ENCODE measurements at regions not wholly inside any gene's neighbourhood (a gene's known extent, or its start where the extent isn't known, plus 50 kb on each side); places are given as distances from the start of the nearest gene placed in this dataset.
"Not testable (repeated sequence)": the region's sequence is repeated elsewhere in the genome, so short reads cannot be mapped to it uniquely, and the experiment has no call there.

GRCh38 chr22:10773341-10773740 is 4754.7 kb upstream of the OR11H1 start:
- POLR2A ChIA-PET; DNase-seq; intact Hi-C loops (cut with DNase I, micrococcal nuclease); H3K27me3 Mint-ChIP-seq; H3K36me3 Mint-ChIP-seq (ENCODE audit: low read depth); ATAC-seq; CTCF ChIA-PET; H3K27ac Mint-ChIP-seq; H3K4me1 Mint-ChIP-seq; H3K4me3 Mint-ChIP-seq: not testable (repeated sequence)
- H3K9me3 Mint-ChIP-seq (ENCODE audit: low read depth), result peaks cover 31% of the 10 kb centered on the region

- CTCF ChIA-PET; H3K27ac Mint-ChIP-seq; DNase-seq; H3K27me3 Mint-ChIP-seq; intact Hi-C loops (cut with DNase I, micrococcal nuclease); H3K4me1 Mint-ChIP-seq; H3K36me3 Mint-ChIP-seq (ENCODE audit: low read depth); POLR2A ChIA-PET; H3K4me3 Mint-ChIP-seq; ATAC-seq: not testable (repeated sequence)
- peaks cover 39% of the 10 kb centered on the region for H3K9me3 Mint-ChIP-seq (ENCODE audit: low read depth)
These were observed 4752.2 kb upstream of the OR11H1 start for GRCh38 chr22:10775601-10776357.

- ATAC-seq, result not testable (repeated sequence)
These were observed 4751.6 kb upstream of the OR11H1 start for GRCh38 chr22:10776358-10776729.

GRCh38 chr22:10777733-10778132 is 4750.3 kb upstream of the OR11H1 start:
- ATAC-seq; POLR2A ChIA-PET; H3K4me1 Mint-ChIP-seq; CTCF ChIA-PET; H3K27ac Mint-ChIP-seq; intact Hi-C loops (cut with DNase I, micrococcal nuclease); DNase-seq; H3K27me3 Mint-ChIP-seq; H3K36me3 Mint-ChIP-seq (ENCODE audit: low read depth); H3K4me3 Mint-ChIP-seq: not testable (repeated sequence)
- peaks cover 46% of the 10 kb centered on the region for H3K9me3 Mint-ChIP-seq (ENCODE audit: low read depth)

More at GRCh38 chr22:10776358-10776729, 4751.6 kb upstream of the OR11H1 start:
- DNase-seq; intact Hi-C loops (cut with DNase I, micrococcal nuclease); H3K36me3 Mint-ChIP-seq (ENCODE audit: low read depth); H3K4me3 Mint-ChIP-seq; H3K27ac Mint-ChIP-seq; POLR2A ChIA-PET; CTCF ChIA-PET; H3K27me3 Mint-ChIP-seq; H3K4me1 Mint-ChIP-seq: not testable (repeated sequence)
- peaks cover 39% of the 10 kb centered on the region for H3K9me3 Mint-ChIP-seq (ENCODE audit: low read depth)

- H3K9me3 Mint-ChIP-seq (ENCODE audit: low read depth), result peaks cover 44% of the 10 kb centered on the region
These were observed 4749.6 kb upstream of the OR11H1 start for GRCh38 chr22:10778296-10778814.

GRCh38 chr22:10779200-10779599 is 4748.8 kb upstream of the OR11H1 start:
- H3K4me1 Mint-ChIP-seq; H3K27me3 Mint-ChIP-seq; POLR2A ChIA-PET; intact Hi-C loops (cut with DNase I, micrococcal nuclease); CTCF ChIA-PET; DNase-seq; H3K36me3 Mint-ChIP-seq (ENCODE audit: low read depth); ATAC-seq; H3K27ac Mint-ChIP-seq; H3K4me3 Mint-ChIP-seq: not testable (repeated sequence)
- peaks cover 46% of the 10 kb centered on the region for H3K9me3 Mint-ChIP-seq (ENCODE audit: low read depth)

More at GRCh38 chr22:10778296-10778814, 4749.6 kb upstream of the OR11H1 start:
- no peak overlapping the region for H3K27ac Mint-ChIP-seq
- ATAC-seq (no peak), DNase-seq (no peak)
- ChIA-PET CTCF (no interaction called here), POLR2A (no interaction called here)
- H3K4me1 Mint-ChIP-seq, result no peaks in the 10 kb centered on the region
- no peak overlapping the region for H3K4me3 Mint-ChIP-seq
- no peaks in the 10 kb centered on the region for H3K27me3 Mint-ChIP-seq
- intact Hi-C loops (cut with DNase I, micrococcal nuclease), result no loop called here
- peaks cover 5% of the 10 kb centered on the region for H3K36me3 Mint-ChIP-seq (ENCODE audit: low read depth)

GRCh38 chr22:10780281-10780680 is 4747.7 kb upstream of the OR11H1 start:
- POLR2A ChIA-PET, result no interaction called here
- CTCF ChIA-PET, result no interaction called here
- no peak overlapping the region for H3K4me3 Mint-ChIP-seq
- no peaks in the 10 kb centered on the region for H3K27me3 Mint-ChIP-seq
- intact Hi-C loops (cut with DNase I, micrococcal nuclease), result no loop called here
- peaks cover 5% of the 10 kb centered on the region for H3K36me3 Mint-ChIP-seq (ENCODE audit: low read depth)
- no peaks in the 10 kb centered on the region for H3K4me1 Mint-ChIP-seq
- H3K27ac Mint-ChIP-seq, result no peak overlapping the region
- H3K9me3 Mint-ChIP-seq (ENCODE audit: low read depth), result peaks cover 45% of the 10 kb centered on the region
- DNase-seq (no peak), ATAC-seq (no peak)

- no peak overlapping the region for H3K4me3 Mint-ChIP-seq
- intact Hi-C loops (cut with DNase I, micrococcal nuclease), result no loop called here
- CTCF ChIA-PET, result interaction anchor here (1.2 kb wide), 1 partner anchor 285 kb away, joined by 3 read pairs; no protein-coding TSS in a partner anchor
- H3K27ac Mint-ChIP-seq, result no peak overlapping the region
- H3K4me1 Mint-ChIP-seq, result no peaks in the 10 kb centered on the region
- POLR2A ChIA-PET, result no interaction called here
- H3K27me3 Mint-ChIP-seq, result no peaks in the 10 kb centered on the region
- DNase-seq (no peak), ATAC-seq (no peak)
- H3K9me3 Mint-ChIP-seq (ENCODE audit: low read depth), result peaks cover 38% of the 10 kb centered on the region
- H3K36me3 Mint-ChIP-seq (ENCODE audit: low read depth), result peaks cover 5% of the 10 kb centered on the region
These were observed 4746.2 kb upstream of the OR11H1 start for GRCh38 chr22:10781571-10782403.
